RWPE1 (cell line): ENCODE measurements at regions not wholly inside any gene's neighbourhood (a gene's known extent, or its start where the extent isn't known, plus 50 kb on each side); places are given as distances from the start of the nearest gene placed in this dataset.

Experiments used
- CTCF ChIA-PET: fragments of 350-600 bp; sonication (Branson Sonifier 250); formaldehyde crosslinking; extraction: SDS; loops from one replicate; lab custom pipeline; 2021; lab: Yijun Ruan, JAX
- POLR2A ChIA-PET: fragments of 400-600 bp; formaldehyde crosslinking; extraction: SDS; loops from one replicate; lab custom pipeline; 2020; ENCODE audit warnings: antibody characterized with exemption; ENCODE audit not compliant: low non-redundant PET; lab: Yijun Ruan, JAX
- DNase-seq: peaks from one replicate; pipeline ENCODE4 v3.0.0; 2012; ENCODE audit warnings: low spot score
- H3K27ac ChIP-seq: fragments of 450-650 bp; 2 replicates; pipeline ENCODE4 v1.5.1; 2017
- TF ChIP-seq, protein P1 (sequence below): fragments of 450-650 bp; conservative IDR thresholded peaks from 2 replicates; pipeline ENCODE4 v1.5.1; 2017; ENCODE audit warnings: low read depth, mild to moderate bottlenecking

- CTCF ChIA-PET = no interaction called here
- H3K27ac ChIP-seq = no peak overlapping the region
- TF ChIP-seq, protein P1, sequence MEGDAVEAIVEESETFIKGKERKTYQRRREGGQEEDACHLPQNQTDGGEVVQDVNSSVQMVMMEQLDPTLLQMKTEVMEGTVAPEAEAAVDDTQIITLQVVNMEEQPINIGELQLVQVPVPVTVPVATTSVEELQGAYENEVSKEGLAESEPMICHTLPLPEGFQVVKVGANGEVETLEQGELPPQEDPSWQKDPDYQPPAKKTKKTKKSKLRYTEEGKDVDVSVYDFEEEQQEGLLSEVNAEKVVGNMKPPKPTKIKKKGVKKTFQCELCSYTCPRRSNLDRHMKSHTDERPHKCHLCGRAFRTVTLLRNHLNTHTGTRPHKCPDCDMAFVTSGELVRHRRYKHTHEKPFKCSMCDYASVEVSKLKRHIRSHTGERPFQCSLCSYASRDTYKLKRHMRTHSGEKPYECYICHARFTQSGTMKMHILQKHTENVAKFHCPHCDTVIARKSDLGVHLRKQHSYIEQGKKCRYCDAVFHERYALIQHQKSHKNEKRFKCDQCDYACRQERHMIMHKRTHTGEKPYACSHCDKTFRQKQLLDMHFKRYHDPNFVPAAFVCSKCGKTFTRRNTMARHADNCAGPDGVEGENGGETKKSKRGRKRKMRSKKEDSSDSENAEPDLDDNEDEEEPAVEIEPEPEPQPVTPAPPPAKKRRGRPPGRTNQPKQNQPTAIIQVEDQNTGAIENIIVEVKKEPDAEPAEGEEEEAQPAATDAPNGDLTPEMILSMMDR = no peak
- DNase-seq = no peak
- POLR2A ChIA-PET = no interaction called here
Measured at GRCh38 chr7:68544851-68545250, 1053.4 kb upstream of the AUTS2 start.

- H3K27ac ChIP-seq = no peak overlapping the region
- TF ChIP-seq, protein P1 = no peak
- CTCF ChIA-PET = no interaction called here
- DNase-seq = no peak
- POLR2A ChIA-PET = no interaction called here
Measured at GRCh38 chr7:68547181-68547580, 1051.1 kb upstream of the AUTS2 start.

DNA sequence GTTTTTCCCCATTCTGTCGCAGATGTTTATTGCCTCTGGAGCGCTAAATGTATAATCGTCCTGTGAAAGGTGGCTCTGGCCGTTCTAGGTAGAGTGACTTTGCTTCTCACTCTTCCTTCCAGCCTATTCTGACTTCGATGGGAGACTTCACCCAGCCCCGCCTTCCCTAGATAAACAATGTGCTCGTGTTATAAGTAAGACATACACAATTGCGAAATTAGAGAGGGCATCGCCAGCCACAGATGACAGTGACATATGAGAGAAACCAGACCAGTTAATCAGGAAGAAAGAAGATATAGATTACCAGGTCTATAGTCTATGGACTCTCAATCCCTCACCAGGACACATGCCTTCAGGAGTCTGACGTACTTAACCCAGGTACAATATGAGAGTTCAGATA is 1050.5 kb upstream of the AUTS2 start:
- POLR2A ChIA-PET = no interaction called here
- no peak overlapping the region for H3K27ac ChIP-seq
- TF ChIP-seq, protein P1 = no peak
- DNase-seq = no peak
- CTCF ChIA-PET = no interaction called here

DNA sequence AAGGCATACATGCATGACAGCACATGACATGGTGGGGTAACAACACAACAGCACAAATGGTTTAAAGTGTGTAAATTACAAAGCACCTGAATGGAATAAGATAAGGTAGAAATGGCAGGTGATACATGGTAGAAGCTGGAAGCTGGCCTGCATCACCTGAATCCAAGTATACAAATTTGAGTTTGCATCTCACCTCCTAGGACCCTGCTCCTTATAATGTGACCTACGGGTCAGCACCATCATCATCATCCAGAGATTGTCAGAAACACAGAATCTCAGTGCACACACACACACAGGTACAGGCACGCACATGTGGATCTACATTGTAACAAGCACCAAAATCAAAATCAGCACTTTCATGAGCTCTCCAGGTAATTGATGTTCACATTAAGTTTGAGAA is 1048.2 kb upstream of the AUTS2 start:
- H3K27ac ChIP-seq = no peak overlapping the region
- DNase-seq = no peak
- POLR2A ChIA-PET = no interaction called here
- TF ChIP-seq, protein P1 = no peak
- CTCF ChIA-PET = interaction anchor here (0.7 kb wide), 1 partner anchor 17 kb away, joined by 3 read pairs; no protein-coding TSS in a partner anchor

DNA sequence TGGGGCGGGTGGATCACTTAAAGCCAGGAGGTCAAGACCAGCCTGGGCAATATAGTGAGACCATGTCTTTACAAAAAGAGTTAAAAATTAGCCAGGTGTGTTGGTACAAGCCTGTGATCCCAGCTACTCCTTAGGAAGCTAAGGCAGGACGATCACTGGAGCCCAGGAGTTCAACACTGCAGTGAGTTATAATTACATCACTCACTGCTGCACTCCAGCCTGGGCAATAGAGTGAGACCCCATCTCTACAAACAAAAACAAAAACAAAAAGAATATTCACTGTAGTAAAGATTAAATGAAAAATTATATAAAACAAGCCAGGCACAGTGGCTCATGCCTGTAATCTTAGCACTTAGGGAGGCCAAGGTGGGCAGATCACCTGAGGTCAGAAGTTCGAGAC is 1047.6 kb upstream of the AUTS2 start:
- TF ChIP-seq, protein P1 = no peak
- no peak for DNase-seq
- POLR2A ChIA-PET = no interaction called here
- H3K27ac ChIP-seq = no peak overlapping the region
- CTCF ChIA-PET = interaction anchor here (0.7 kb wide), 1 partner anchor 16 kb away, joined by 3 read pairs; no protein-coding TSS in a partner anchor

GRCh38 chr7:68556537-68556936 is 1041.7 kb upstream of the AUTS2 start:
- POLR2A ChIA-PET = no interaction called here
- DNase-seq = no peak
- TF ChIP-seq, protein P1 = no peak
- CTCF ChIA-PET = no interaction called here
- H3K27ac ChIP-seq = no peak overlapping the region
